ENCODE measurements at regions not wholly inside any gene's neighbourhood (a gene's known extent, or its start where the extent isn't known, plus 50 kb on each side); places are given as distances from the start of the nearest gene placed in this dataset.

DNA sequence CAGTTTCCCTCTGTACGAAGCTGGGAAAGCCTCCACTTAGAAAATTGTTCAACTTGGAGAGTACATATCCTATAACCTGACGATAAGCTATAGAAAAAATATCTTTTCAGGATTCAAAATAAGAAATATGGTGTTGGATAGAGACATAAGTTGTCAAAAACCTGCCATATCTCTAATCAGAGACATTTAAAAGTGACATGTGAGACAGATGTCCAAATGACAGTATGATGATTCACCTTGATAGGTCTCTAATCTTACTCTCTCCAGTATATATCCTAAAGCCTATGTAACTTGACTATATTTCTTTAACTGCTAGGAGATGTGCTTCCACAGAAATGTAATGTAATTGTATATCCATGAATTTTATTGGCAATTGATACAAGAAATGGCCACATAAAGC is 932.4 kb upstream of the MAN1A1 start:
- no peak for TF ChIP-seq POLR2AphosphoS5 (IDR thresholded peaks at IDR 0.05; ENCODE audit: low read depth, low read length)
- no peak for TF ChIP-seq FOXP2 (optimal IDR thresholded peaks at IDR 0.05; ENCODE audit: borderline replicate concordance, extremely low read depth, extremely low read length, insufficient read depth)
- no peak for TF ChIP-seq TAF1 (IDR thresholded peaks at IDR 0.05; ENCODE audit: borderline replicate concordance, insufficient read depth, low read length)

All from PFSK-1 (cell line).